ENCODE measurements at regions not wholly inside any gene's neighbourhood (a gene's known extent, or its start where the extent isn't known, plus 50 kb on each side); places are given as distances from the start of the nearest gene placed in this dataset.

GRCh38 chr2:210782222-210782621, 225.8 kb downstream of the CPS1 start:
- no peak overlapping the region for H3K4ac ChIP-seq (replicated peaks; ENCODE audit: insufficient read length, low read depth, low read length)
- FAIRE-seq (no peak), DNase-seq (ENCODE audit: low read depth in 1 of 2, low spot score in 2 of 2) (no peak)
- no peak overlapping the region for H3K56ac ChIP-seq (replicated peaks; ENCODE audit: insufficient read length, low read depth, low read length)
- H2BK20ac ChIP-seq (ENCODE audit: low read length), result no peak overlapping the region
- no peak overlapping the region for H4K5ac ChIP-seq (ENCODE audit: insufficient read length, low read depth, low read length)
- H3K27me3 ChIP-seq (replicated peaks in 1 of 4; ENCODE audit: control insufficient read depth in 3 of 4, extremely low read depth in 1 of 4, insufficient read depth in 3 of 4, low read length in 3 of 4), result no peaks in the 10 kb centered on the region
- no peaks in the 10 kb centered on the region for H3K79me1 ChIP-seq (ENCODE audit: low read depth, low read length)
- WGBS, 2 experiments (ENCODE audit: extremely low coverage in 1 of 2, insufficient coverage in 1 of 2, insufficient read length in 1 of 2, insufficient replicate concordance in 2 of 2, low coverage in 1 of 2, low lambda C conversion rate in 2 of 2, missing lambda C conversion rate in 1 of 2), result 91% methylated on average over 3 of the region's 3 CpGs; no CpG with 5 or more reads in 1 of the 2 experiments
- no peaks in the 10 kb centered on the region for H3K9me3 ChIP-seq (ENCODE audit: insufficient read depth in 2 of 2, low read depth in 1 of 2, low read length in 1 of 2)
- H3K9ac ChIP-seq (replicated peaks in 1 of 4; ENCODE audit: extremely low read depth in 1 of 4, low read depth in 3 of 4, low read length in 3 of 4), result no peak overlapping the region
- H2BK12ac ChIP-seq (ENCODE audit: low read depth, low read length), result no peak overlapping the region
- H2AK5ac ChIP-seq (ENCODE audit: low read depth, low read length), result no peak overlapping the region
- H3K14ac ChIP-seq (ENCODE audit: insufficient read length), result no peak overlapping the region
- TF ChIP-seq ATF2 (IDR thresholded peaks at IDR 0.05; ENCODE audit: low read length) (no peak), NRF1 (IDR thresholded peaks at IDR 0.05; ENCODE audit: low read depth, low read length) (no peak), KDM1A (IDR thresholded peaks at IDR 0.05; ENCODE audit: borderline replicate concordance, low read length) (no peak), POLR2AphosphoS5 (IDR thresholded peaks at IDR 0.05; ENCODE audit: low read depth, low read length) (no peak), SP2 (IDR thresholded peaks at IDR 0.05; ENCODE audit: low read length) (no peak), RAD21 (IDR thresholded peaks at IDR 0.05 in 1 of 2, conservative IDR thresholded peaks at IDR 0.05 in 1 of 2; ENCODE audit: low read depth in 2 of 2, low read length in 2 of 2) (no peak), YY1 (IDR thresholded peaks at IDR 0.05; ENCODE audit: low read depth, low read length) (no peak)
- TF ChIP-seq, protein P1, sequence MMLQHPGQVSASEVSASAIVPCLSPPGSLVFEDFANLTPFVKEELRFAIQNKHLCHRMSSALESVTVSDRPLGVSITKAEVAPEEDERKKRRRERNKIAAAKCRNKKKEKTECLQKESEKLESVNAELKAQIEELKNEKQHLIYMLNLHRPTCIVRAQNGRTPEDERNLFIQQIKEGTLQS (IDR thresholded peaks at IDR 0.05; ENCODE audit: insufficient read depth, low read depth, low read length), result no peak
- ChIA-PET CTCF (ENCODE audit: partially characterized antibody) (no interaction called here), POLR2A (ENCODE audit: partially characterized antibody) (no interaction called here)
- no peak overlapping the region for H2AFZ ChIP-seq (ENCODE audit: low read length)
- no peaks in the 10 kb centered on the region for H3K23me2 ChIP-seq (ENCODE audit: low read depth, low read length)
- H4K20me1 ChIP-seq (replicated peaks in 1 of 2; ENCODE audit: control insufficient read depth in 1 of 2, insufficient read depth in 2 of 2, low read length in 2 of 2), result no peaks in the 10 kb centered on the region
- H4K8ac ChIP-seq (ENCODE audit: extremely low read depth, insufficient read depth, low read length), result no peak overlapping the region
- no peak overlapping the region for H3K27ac ChIP-seq (ENCODE audit: low read depth, low read length)
- H3K23ac ChIP-seq (ENCODE audit: insufficient read length), result no peak overlapping the region
- no peak overlapping the region for H3K4me3 ChIP-seq (ENCODE audit: extremely low read depth in 1 of 4, insufficient read depth in 2 of 4, low read depth in 3 of 4, low read length in 4 of 4)
- no peak overlapping the region for H4K91ac ChIP-seq (replicated peaks; ENCODE audit: insufficient read length, low read length)
- H3K36me3 ChIP-seq (ENCODE audit: control insufficient read depth in 2 of 4, insufficient read depth in 4 of 4, low read length in 3 of 4), result no peaks in the 10 kb centered on the region
- no peak overlapping the region for H2BK120ac ChIP-seq (replicated peaks; ENCODE audit: low read depth, low read length)
- H3K4me2 ChIP-seq (ENCODE audit: insufficient read depth in 1 of 2, low read depth in 2 of 2, low read length in 2 of 2), result no peak overlapping the region
- no peak overlapping the region for H2BK5ac ChIP-seq (ENCODE audit: low read depth, low read length)
- H3K18ac ChIP-seq (ENCODE audit: extremely low read depth, low read length), result no peak overlapping the region
- H2BK15ac ChIP-seq (ENCODE audit: low read length), result no peak overlapping the region
- H3K79me2 ChIP-seq (ENCODE audit: control insufficient read depth in 1 of 2, insufficient read depth in 2 of 2, low read length in 2 of 2), result no peaks in the 10 kb centered on the region
- H3K4me1 ChIP-seq (replicated peaks in 1 of 4; ENCODE audit: control insufficient read depth in 3 of 4, insufficient read depth in 4 of 4, low read length in 3 of 4), result no peaks in the 10 kb centered on the region
